ENCODE measurements at regions not wholly inside any gene's neighbourhood (a gene's known extent, or its start where the extent isn't known, plus 50 kb on each side); places are given as distances from the start of the nearest gene placed in this dataset.
"Not testable (repeated sequence)": the region's sequence is repeated elsewhere in the genome, so short reads cannot be mapped to it uniquely, and the experiment has no call there.

DNA sequence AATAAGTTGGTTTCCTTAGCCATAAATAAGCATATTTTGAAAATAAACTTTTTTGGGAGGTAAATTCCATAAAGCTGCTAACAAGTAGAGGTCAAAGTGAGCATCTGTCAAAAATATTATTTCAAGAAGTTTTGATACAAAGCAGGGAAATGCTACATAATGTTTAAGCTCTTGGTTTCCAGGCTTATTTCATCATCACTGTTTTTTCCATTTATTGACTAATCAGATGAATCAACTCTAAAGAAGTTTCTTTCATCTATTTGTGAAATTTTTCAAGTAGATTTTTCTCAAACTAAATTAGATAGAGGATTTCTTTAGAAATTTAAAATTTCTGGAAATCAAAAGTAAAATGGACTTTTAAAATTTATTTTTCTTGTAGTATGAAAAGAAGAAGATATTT is 89.5 kb upstream of the TBX18 start:
- H3K27ac ChIP-seq = no peak overlapping the region
- no peak overlapping the region for H3K4me3 ChIP-seq
- TF ChIP-seq EZH2 (IDR thresholded peaks at IDR 0.05) = no peak
- TF ChIP-seq FOXP2 (optimal IDR thresholded peaks at IDR 0.05; ENCODE audit: control extremely low read depth, extremely low read length, insufficient read depth) = no peak
- no peak for TF ChIP-seq POLR2AphosphoS5 (IDR thresholded peaks at IDR 0.05; ENCODE audit: borderline replicate concordance, low read depth, low read length)
- no peak overlapping the region for H3K9ac ChIP-seq (ENCODE audit: insufficient read length)
- DNase-seq (ENCODE audit: low read depth, low spot score) = no peak
- H3K9me3 ChIP-seq (ENCODE audit: low read depth, low read length) = no peaks in the 10 kb centered on the region
- H3K36me3 ChIP-seq (ENCODE audit: insufficient read depth, low read length) = no peaks in the 10 kb centered on the region

DNA sequence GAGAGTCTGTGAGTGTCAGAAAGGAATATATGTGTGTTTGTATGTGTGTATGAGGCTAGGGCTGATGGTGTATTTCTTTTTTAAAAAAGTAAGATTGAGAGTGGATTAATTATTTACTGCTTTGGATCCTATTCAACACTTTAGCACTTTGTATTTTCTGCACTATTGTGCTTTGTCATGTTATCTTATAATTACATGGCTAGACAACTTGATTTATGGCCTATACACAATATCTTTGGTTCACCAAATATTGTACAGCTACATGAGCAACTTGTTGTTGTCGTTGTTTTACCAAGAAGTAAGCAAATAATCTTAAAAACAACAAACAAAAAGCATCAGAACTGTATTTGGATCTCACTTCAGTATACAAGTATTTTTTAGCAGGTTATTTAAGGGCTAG is 84.6 kb upstream of the TBX18 start:
- Histone ChIP-seq H3K36me3 (ENCODE audit: insufficient read depth, low read length) (no peaks in the 10 kb centered on the region), H3K9me3 (ENCODE audit: low read depth, low read length) (no peaks in the 10 kb centered on the region), H3K9ac (ENCODE audit: insufficient read length) (no peak overlapping the region), H3K27ac (no peak overlapping the region), H3K4me3 (no peak overlapping the region)
- DNase-seq (ENCODE audit: low read depth, low spot score) = no peak
- no peak for TF ChIP-seq POLR2AphosphoS5 (IDR thresholded peaks at IDR 0.05; ENCODE audit: borderline replicate concordance, low read depth, low read length)
- TF ChIP-seq FOXP2 (optimal IDR thresholded peaks at IDR 0.05; ENCODE audit: control extremely low read depth, extremely low read length, insufficient read depth) = no peak
- TF ChIP-seq EZH2 (IDR thresholded peaks at IDR 0.05) = no peak

DNA sequence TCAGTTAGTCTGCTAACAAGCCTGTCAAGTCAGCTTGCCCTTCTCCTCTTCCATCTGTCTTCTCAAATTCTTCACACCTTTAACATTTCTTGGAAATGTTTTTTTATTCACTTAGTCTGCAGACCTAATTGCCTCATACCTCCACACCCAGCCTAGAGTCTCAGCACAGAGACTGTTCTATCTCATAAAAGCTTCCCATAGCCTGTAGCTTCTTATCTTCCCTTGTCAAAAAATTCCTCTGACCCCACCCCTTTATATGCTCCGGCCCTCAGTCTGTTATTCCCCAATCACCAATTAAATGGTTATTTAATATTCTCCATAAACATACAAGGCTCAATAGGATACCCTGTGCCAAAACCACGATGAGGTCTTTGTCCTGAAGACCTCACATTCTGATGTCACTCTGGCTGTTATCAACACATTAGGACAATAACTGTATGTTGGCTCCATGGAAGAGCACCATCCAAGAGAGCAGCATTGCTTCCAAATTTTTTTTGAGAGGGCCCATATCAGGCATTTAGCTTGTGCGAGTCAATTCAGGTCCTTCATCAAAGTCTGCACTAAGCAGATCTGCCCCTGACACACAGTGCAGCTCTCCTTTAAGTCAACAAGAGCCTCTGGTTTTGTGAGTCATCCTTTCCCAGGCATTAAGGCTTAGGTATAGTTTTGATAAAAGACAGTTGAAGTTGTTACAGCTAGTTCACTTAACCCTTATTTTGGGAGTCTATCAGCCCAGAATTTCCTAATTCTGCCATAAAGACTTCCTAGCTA is 83.2 kb upstream of the TBX18 start:
- Histone ChIP-seq H3K36me3 (ENCODE audit: insufficient read depth, low read length) (no peaks in the 10 kb centered on the region), H3K4me3 (no peak overlapping the region), H3K9ac (ENCODE audit: insufficient read length) (no peak overlapping the region), H3K27ac (no peak overlapping the region), H3K9me3 (ENCODE audit: low read depth, low read length) (no peaks in the 10 kb centered on the region)
- no peak for TF ChIP-seq POLR2AphosphoS5 (IDR thresholded peaks at IDR 0.05; ENCODE audit: borderline replicate concordance, low read depth, low read length)
- no peak for TF ChIP-seq FOXP2 (optimal IDR thresholded peaks at IDR 0.05; ENCODE audit: control extremely low read depth, extremely low read length, insufficient read depth)
- no peak for TF ChIP-seq EZH2 (IDR thresholded peaks at IDR 0.05)
- no peak for DNase-seq (ENCODE audit: low read depth, low spot score)

DNA sequence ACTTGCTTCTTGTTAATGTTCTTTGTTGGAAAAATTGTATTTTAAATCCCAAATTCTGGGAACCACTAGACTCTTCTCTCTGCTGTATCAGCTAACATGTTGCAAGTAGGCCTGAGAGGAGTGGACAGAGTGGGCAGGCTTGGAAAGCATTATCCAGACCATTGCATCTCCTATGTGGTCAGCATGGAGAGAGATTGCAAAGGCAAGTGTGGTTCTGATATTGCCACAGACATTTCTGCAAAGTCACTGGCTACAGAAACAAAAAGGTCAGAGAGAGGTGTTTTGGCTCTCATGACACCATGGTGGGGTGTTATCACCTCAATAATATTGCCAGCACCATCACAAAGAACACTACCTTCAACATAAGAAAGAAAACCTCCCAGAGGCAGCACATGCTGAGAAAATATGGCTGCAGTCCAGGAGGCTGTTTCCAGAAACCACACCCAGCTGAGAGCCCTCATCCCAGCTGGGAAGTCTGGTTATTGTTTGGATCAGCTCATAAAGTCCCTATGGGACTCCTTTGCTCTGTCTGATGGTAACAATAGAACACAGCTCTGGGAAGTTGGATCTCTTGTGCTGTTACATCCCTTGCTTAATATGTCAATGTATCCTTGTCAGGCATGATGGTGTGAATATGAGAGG is 78.2 kb upstream of the TBX18 start:
- H3K36me3 ChIP-seq (ENCODE audit: insufficient read depth, low read length) = no peaks in the 10 kb centered on the region
- no peak overlapping the region for H3K9ac ChIP-seq (ENCODE audit: insufficient read length)
- no peak overlapping the region for H3K27ac ChIP-seq
- DNase-seq (ENCODE audit: low read depth, low spot score) = no peak
- no peak overlapping the region for H3K4me3 ChIP-seq
- no peaks in the 10 kb centered on the region for H3K9me3 ChIP-seq (ENCODE audit: low read depth, low read length)
- TF ChIP-seq POLR2AphosphoS5 (IDR thresholded peaks at IDR 0.05; ENCODE audit: borderline replicate concordance, low read depth, low read length) = no peak
- no peak for TF ChIP-seq FOXP2 (optimal IDR thresholded peaks at IDR 0.05; ENCODE audit: control extremely low read depth, extremely low read length, insufficient read depth)
- no peak for TF ChIP-seq EZH2 (IDR thresholded peaks at IDR 0.05)

DNA sequence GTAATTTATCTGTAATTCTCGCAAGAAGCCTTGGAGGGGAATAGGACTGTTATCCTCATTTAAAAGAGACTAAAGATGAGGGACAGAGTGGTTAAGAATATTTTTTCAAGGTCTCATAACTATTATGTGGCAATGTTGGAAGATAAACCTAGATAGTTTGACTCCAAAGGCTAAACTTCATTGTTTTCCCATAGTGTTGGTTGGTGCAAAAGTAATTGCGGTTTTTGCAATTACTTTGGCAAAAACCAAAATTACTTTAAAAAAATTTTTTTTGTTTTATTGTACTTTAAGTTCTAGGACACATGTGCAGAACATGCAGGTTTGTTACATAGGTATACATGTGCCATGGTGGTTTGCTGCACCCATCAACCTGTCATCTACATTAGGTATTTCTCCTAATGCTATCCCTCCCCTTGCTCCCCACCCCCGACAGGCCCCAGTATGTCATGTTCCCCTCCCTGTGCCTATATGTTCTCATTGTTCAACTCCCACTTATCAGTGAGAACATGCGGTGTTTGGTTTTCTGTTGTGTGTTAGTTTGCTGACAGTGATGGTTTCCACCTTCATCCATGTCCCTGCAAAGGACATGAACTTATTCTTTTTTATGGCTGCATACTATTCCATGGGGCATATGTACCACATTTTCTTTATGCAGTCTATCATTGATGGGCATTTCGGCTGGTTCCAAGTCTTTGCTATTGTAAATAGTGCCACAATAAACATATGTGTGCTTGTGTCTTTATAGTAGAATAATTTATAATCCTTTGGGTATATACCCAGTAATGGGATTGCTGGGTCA is 72.9 kb upstream of the TBX18 start:
- H3K36me3 ChIP-seq (ENCODE audit: insufficient read depth, low read length); H3K27ac ChIP-seq; H3K4me3 ChIP-seq; H3K9me3 ChIP-seq (ENCODE audit: low read depth, low read length); H3K9ac ChIP-seq (ENCODE audit: insufficient read length); DNase-seq (ENCODE audit: low read depth, low spot score): not testable (repeated sequence)

DNA sequence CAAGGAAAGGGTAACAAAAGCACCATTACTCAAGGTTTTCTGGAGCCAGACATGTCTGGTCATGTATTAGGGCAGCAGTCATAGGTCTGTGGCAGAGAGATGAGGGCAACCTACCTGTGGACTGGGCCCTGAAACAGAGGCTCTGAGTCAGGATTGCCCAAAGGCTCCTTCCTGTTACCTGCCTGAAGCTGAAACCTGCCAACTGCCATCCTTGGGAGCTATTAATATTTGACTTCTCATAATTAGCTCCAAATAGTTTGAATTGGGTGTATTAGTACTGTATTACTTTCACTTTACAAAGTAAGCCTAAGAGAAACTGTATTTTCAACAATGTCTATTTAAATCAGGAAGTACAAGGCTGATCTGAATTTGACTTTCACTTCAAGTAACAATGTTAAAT is 72.0 kb upstream of the TBX18 start:
- no peak for TF ChIP-seq POLR2AphosphoS5 (IDR thresholded peaks at IDR 0.05; ENCODE audit: borderline replicate concordance, low read depth, low read length)
- no peak for TF ChIP-seq EZH2 (IDR thresholded peaks at IDR 0.05)

DNA sequence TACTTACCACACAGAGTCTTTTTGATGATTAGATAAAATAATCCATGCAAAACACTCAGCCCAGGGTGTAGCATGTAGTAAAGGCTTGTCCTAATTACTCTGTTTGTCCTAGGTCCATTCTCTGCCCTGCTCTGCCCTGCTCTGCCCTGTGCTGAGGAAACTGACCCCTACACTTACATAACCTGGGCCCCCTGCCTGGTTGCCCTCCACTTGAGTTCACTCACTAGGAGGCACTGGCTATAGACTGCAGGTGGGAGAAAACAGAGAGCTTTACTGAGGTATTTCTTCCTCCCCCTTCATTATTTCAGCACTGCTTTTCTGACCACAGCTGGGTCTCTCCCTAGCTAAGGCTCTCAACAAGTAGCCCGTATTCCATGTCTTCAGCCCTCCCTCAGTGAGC is 70.9 kb upstream of the TBX18 start:
- H3K27ac ChIP-seq = no peak overlapping the region
- H3K4me3 ChIP-seq = no peak overlapping the region
- no peaks in the 10 kb centered on the region for H3K9me3 ChIP-seq (ENCODE audit: low read depth, low read length)
- no peak for TF ChIP-seq FOXP2 (optimal IDR thresholded peaks at IDR 0.05; ENCODE audit: control extremely low read depth, extremely low read length, insufficient read depth)
- no peak for TF ChIP-seq EZH2 (IDR thresholded peaks at IDR 0.05)
- TF ChIP-seq POLR2AphosphoS5 (IDR thresholded peaks at IDR 0.05; ENCODE audit: borderline replicate concordance, low read depth, low read length) = no peak
- no peaks in the 10 kb centered on the region for H3K36me3 ChIP-seq (ENCODE audit: insufficient read depth, low read length)
- no peak overlapping the region for H3K9ac ChIP-seq (ENCODE audit: insufficient read length)
- no peak for DNase-seq (ENCODE audit: low read depth, low spot score)

More for the DNA sequence above, 72.0 kb upstream of the TBX18 start:
- Histone ChIP-seq H3K9me3 (ENCODE audit: low read depth, low read length) (no peaks in the 10 kb centered on the region), H3K4me3 (no peak overlapping the region), H3K27ac (no peak overlapping the region), H3K36me3 (ENCODE audit: insufficient read depth, low read length) (no peaks in the 10 kb centered on the region), H3K9ac (ENCODE audit: insufficient read length) (no peak overlapping the region)
- DNase-seq (ENCODE audit: low read depth, low spot score) = no peak

DNA sequence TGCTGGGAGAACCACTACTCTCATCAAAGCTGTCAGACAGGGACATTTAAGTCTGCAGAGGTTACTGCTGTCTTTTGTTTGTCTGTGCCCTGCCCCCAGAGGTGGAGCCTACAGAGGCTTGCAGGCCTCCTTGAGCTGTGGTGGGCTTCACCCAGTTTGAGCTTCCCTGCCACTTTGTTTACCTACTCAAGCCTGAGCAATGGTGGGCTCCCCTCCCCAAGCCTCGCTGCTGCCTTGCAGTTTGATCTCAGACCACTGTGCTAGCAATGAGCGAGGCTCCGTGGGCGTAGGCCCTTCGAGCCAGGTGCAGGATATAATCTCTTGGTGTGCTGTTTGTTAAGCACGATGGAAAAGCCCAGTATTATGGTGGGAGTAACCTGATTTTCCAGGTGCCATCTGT is 67.5 kb upstream of the TBX18 start:
- not testable (repeated sequence) for H3K27ac ChIP-seq; H3K36me3 ChIP-seq (ENCODE audit: insufficient read depth, low read length); H3K4me3 ChIP-seq; H3K9ac ChIP-seq (ENCODE audit: insufficient read length); H3K9me3 ChIP-seq (ENCODE audit: low read depth, low read length); DNase-seq (ENCODE audit: low read depth, low spot score)
